HL-60 (cell line): ENCODE measurements at regions not wholly inside any gene's neighbourhood (a gene's known extent, or its start where the extent isn't known, plus 50 kb on each side); places are given as distances from the start of the nearest gene placed in this dataset.

ENCODE experiments used
- DNase-seq, 2 experiments: peaks; one replicate each; pipeline ENCODE4 v3.0.0-alpha.2; 2010 to 2020; ENCODE audit warnings: low read depth in 1 of 2, low spot score in 1 of 2
- H3K27ac ChIP-seq: fragments of 250-450 bp; sonication (Bioruptor Pico); replicated peaks from 2 replicates; pipeline ENCODE4 v1.5.1; 2020; ENCODE audit warnings: mild to moderate bottlenecking, moderate library complexity
- H3K27me3 ChIP-seq: fragments of 250-450 bp; sonication (Bioruptor Pico); 2 replicates; pipeline ENCODE4 v1.5.1; 2021; ENCODE audit warnings: mild to moderate bottlenecking, moderate library complexity; ENCODE audit not compliant: insufficient read depth, poor library complexity, severe bottlenecking
- H3K4me3 ChIP-seq: replicated peaks from 2 replicates; pipeline ENCODE4 v1.5.1; 2011; ENCODE audit warnings: mild to moderate bottlenecking, control low read depth, low read length; ENCODE audit not compliant: insufficient read depth
- GABPA ChIP-seq: IDR thresholded peaks from 2 replicates; pipeline ENCODE4 v1.6.1; 2012; ENCODE audit warnings: low read depth
- POLR2AphosphoS5 ChIP-seq: IDR thresholded peaks from 2 replicates; pipeline ENCODE4 v1.6.1; 2012; ENCODE audit warnings: low read depth
- REST ChIP-seq: IDR thresholded peaks from 2 replicates; pipeline ENCODE4 v1.6.1; 2012; ENCODE audit warnings: low read depth; ENCODE audit not compliant: insufficient replicate concordance
- SPI1 ChIP-seq: IDR thresholded peaks from 2 replicates; pipeline ENCODE4 v1.6.1; 2012; ENCODE audit warnings: low read depth, mild to moderate bottlenecking, borderline replicate concordance
- TF ChIP-seq, protein P1 (sequence below): IDR thresholded peaks from one replicate; pipeline ENCODE4 v1.5.1; 2011; ENCODE audit warnings: low read length, control low read depth, inconsistent platforms; ENCODE audit not compliant: insufficient read depth

DNA sequence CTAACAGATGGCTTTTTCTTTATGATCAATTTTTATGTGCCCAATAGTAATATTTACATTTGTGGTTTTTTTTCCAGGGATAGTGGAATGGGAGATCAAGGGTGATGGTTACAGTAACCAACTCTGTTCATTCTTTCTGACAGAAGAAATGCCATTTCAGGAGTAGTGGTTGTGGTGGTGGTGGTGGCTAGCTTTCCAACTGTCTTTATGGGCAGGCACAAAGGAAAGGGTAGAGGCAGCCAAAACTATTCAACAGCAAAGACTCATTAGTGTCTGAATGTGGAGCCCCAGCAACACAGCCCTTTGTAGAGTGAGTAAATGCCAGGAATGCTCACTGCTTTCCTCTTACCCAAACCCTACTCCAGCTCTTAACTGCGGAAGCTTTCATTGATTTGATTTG lies 227.7 kb downstream of the RND3 start:
- no peaks in the 10 kb centered on the region for H3K27me3 ChIP-seq

GRCh38 chr2:150258781-150259307 lies 228.6 kb downstream of the RND3 start:
- no peak for TF ChIP-seq GABPA
- no peak for TF ChIP-seq POLR2AphosphoS5
- TF ChIP-seq, protein P1, sequence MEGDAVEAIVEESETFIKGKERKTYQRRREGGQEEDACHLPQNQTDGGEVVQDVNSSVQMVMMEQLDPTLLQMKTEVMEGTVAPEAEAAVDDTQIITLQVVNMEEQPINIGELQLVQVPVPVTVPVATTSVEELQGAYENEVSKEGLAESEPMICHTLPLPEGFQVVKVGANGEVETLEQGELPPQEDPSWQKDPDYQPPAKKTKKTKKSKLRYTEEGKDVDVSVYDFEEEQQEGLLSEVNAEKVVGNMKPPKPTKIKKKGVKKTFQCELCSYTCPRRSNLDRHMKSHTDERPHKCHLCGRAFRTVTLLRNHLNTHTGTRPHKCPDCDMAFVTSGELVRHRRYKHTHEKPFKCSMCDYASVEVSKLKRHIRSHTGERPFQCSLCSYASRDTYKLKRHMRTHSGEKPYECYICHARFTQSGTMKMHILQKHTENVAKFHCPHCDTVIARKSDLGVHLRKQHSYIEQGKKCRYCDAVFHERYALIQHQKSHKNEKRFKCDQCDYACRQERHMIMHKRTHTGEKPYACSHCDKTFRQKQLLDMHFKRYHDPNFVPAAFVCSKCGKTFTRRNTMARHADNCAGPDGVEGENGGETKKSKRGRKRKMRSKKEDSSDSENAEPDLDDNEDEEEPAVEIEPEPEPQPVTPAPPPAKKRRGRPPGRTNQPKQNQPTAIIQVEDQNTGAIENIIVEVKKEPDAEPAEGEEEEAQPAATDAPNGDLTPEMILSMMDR: no peak
- TF ChIP-seq SPI1: no peak
- TF ChIP-seq REST: no peak
- H3K4me3 ChIP-seq: no peak overlapping the region
- no peak for DNase-seq

More for the DNA sequence above, 227.7 kb downstream of the RND3 start:
- TF ChIP-seq, protein P1: no peak
- TF ChIP-seq SPI1 (no peak), GABPA (no peak), REST (no peak), POLR2AphosphoS5 (no peak)
- Histone ChIP-seq H3K27ac (no peak overlapping the region), H3K4me3 (no peak overlapping the region)
- no peak for DNase-seq

GRCh38 chr2:150256736-150257135 lies 230.7 kb downstream of the RND3 start:
- TF ChIP-seq REST (no peak), SPI1 (no peak), GABPA (no peak), POLR2AphosphoS5 (no peak)
- TF ChIP-seq, protein P1: no peak
- no peak for DNase-seq

More at GRCh38 chr2:150258781-150259307, 228.6 kb downstream of the RND3 start:
- Histone ChIP-seq H3K27ac (no peak overlapping the region), H3K27me3 (no peaks in the 10 kb centered on the region)

More at GRCh38 chr2:150256736-150257135, 230.7 kb downstream of the RND3 start:
- H3K27me3 ChIP-seq: no peaks in the 10 kb centered on the region
- no peak overlapping the region for H3K27ac ChIP-seq
- H3K4me3 ChIP-seq: no peak overlapping the region
